Hepatic stellate cell (primary cell): ENCODE measurements at regions not wholly inside any gene's neighbourhood (a gene's known extent, or its start where the extent isn't known, plus 50 kb on each side); places are given as distances from the start of the nearest gene placed in this dataset.

Experiments
- DNase-seq: peaks from one replicate; pipeline ENCODE4 v3.0.0; 2011; ENCODE audit warnings: low spot score

DNA sequence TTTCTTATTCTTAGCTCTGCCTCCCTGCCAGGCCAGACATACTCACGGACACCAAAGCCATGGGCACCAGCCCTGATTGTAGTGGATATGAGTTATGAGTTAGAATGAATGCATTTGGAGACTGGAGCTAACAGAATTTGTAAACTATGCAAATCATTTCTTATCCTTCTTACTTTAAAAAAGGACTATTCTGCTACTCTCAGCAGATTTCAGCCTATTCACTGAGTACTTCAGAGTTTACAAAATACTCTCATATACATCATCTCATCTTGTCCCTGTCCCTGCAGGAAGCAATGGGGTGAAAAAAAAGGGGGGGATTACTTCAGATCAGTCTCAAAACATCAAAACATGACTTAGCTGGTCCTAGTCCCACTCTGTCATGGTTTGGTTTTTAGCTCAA lies 541.4 kb upstream of the PLXNA2 start:
- no peak for DNase-seq

GRCh38 chr1:208787219-208787618 lies 543.0 kb upstream of the PLXNA2 start:
- no peak for DNase-seq

DNA sequence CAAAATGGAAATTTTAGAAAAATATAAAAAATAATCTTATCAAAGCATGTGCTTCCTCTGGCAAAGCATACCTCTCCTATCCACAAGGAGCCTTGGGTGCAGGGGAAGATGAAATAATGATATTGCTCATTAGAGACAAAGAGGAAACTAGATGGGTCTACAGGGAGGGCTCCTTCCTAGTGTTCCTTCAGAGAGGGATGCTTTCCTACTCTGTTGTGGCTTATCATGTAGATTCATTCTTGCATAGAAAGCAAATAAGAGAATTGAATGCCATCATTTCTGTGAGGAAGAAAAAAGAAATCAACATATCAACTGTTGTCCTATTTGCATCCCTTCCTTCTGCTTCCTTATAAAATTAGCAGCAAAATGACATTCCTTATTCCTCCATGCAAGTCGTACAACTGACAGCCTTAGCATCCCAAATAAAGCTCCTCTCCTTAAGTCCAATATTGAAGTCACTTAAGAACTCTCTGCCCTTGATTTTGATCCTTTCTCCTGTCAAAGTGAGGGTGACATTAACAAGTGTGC lies 543.9 kb upstream of the PLXNA2 start:
- DNase-seq = no peak

- DNase-seq = no peak
Measured at GRCh38 chr1:208791456-208791855, 547.3 kb upstream of the PLXNA2 start.

GRCh38 chr1:208793861-208794345 lies 549.7 kb upstream of the PLXNA2 start:
- no peak for DNase-seq

DNA sequence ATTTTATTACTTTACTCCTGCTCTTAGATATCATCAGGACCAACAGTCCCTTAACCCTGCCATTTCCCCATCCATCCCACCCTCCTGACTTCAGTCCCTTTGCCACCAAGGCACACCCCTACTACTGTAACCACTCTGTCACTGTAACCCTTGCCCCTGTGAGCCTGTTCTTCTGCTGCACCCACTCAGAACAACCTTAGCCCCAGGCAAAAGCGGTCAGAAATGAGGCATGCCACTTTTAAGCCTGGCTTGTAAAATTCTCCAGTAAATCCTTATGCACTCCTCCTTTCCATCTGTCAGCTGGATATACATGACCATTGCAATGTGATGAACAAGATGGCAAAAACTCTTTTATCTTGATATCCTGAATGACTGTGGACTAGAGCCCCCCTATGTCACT lies 555.0 kb upstream of the PLXNA2 start:
- no peak for DNase-seq

- DNase-seq = no peak
Measured at GRCh38 chr1:208803011-208803811, 559.0 kb upstream of the PLXNA2 start.

GRCh38 chr1:208807446-208808127 lies 563.4 kb upstream of the PLXNA2 start:
- no peak for DNase-seq

DNA sequence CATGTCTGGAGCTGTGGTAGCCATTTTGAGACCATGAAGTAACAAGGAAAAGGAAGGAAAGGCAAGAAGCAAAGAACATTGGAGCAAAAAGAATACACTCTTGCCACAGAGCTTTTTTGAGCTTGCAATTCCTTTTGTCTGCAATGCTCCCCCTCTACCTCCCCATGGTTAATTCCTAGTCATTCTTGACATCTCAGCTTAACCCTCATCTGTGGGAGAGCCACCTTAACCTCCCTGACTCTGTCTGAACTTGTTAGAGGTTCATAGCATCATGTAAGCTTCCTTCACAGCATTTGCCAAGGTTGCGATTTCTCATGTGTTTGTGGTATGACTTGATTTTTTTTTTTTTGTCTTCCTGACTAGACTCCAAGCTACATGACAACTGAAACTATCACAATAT lies 564.1 kb upstream of the PLXNA2 start:
- no peak for DNase-seq

DNA sequence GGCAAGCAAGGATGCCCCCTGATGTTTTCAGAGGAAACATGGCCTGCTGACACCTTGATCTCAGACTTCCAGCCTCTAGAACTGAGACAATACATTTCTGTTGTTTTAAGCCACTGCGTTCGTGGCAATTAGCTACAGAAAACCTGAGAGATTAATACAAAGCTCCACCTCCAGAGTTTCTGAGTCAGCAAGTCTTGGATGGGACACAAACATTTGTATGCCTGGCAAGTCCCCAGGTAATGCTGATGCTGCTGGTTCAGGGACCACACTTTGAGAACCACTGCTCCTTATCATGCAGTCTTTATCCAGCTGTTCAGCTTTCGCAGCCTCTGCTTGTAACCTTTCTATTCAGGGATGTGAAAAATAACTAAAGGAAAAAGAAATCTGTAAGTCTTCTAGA lies 565.7 kb upstream of the PLXNA2 start:
- DNase-seq = no peak

- no peak for DNase-seq
Measured at GRCh38 chr1:208818770-208819445, 574.7 kb upstream of the PLXNA2 start.

- DNase-seq = no peak
Measured at GRCh38 chr1:208820580-208821212, 576.5 kb upstream of the PLXNA2 start.

DNA sequence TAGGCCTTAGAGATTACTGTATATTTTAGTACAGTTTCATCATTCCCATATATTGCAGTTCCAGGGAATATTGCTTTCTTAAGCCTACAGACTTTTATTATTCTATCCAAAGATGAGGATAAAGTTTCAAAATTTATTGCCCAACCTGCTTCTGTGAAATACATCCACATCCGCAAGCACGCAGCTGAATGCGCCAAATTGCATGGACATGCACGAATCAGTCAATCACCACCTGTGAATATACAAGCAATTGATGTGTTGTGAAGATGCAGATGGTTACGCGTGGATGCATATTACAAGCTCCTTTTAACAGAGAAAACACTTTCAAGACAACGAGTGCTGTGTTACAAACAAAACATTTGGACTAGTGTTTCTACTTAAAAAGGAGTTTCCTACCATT lies 577.8 kb upstream of the PLXNA2 start:
- no peak for DNase-seq

DNA sequence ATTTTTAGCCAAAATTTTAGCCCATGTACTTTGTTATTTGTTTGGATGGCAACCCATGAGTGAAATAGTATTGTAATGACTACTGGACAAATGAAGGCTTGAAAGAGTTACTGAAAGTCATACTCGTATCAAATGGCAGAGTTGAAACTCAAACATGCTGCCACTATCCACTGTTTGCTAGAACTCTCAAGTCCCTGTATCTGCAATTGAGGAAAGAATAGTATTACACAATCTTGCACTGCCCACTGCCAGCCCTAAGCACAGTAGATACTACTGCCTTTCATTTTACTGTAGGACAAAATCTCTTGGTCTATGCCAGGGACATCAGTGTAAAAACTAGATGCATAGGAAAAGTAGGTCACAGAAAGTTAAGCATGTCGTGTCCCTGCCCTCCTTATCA lies 581.1 kb upstream of the PLXNA2 start:
- DNase-seq = no peak

DNA sequence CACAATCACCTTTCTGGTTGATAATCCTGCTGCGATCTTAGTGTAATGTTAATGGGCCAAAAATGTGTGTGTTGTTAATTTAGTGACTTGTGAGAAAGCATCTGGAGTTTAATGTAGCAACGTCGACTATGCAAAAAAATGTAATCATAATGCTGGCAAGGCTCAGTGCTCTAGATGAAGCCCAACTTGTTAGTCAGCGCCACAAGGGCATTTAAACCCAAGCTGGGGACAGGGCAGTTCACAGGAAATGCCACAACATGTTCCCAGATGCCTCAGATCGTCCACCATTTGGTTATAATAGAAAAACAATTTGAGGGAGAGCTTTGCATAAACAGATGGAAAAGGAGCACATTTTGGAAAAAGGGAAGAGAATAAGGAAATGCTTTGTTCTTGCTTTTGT lies 585.4 kb upstream of the PLXNA2 start:
- no peak for DNase-seq

GRCh38 chr1:208834381-208835096 lies 590.4 kb upstream of the PLXNA2 start:
- no peak for DNase-seq

- no peak for DNase-seq
Measured at GRCh38 chr1:208835097-208835463, 590.9 kb upstream of the PLXNA2 start.

DNA sequence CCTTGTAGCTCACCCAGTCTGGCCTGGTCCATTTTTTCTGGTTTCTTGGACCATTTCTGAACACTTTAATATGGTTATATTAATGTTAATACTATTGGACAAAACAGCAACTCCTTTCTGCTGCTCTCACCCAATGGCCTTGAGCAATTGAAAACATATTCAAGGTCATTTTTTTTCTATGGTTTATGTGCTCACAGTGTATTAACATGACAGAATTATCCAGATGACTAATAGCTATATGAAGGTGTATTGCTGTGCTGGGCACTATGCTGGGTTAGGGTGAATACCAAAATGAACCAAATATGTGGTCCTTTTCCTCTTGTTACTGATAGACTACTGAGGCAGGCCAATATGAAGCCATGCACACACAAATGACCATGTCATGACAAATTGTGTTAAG lies 591.6 kb upstream of the PLXNA2 start:
- no peak for DNase-seq

- no peak for DNase-seq
Measured at GRCh38 chr1:208837242-208837641, 593.1 kb upstream of the PLXNA2 start.

DNA sequence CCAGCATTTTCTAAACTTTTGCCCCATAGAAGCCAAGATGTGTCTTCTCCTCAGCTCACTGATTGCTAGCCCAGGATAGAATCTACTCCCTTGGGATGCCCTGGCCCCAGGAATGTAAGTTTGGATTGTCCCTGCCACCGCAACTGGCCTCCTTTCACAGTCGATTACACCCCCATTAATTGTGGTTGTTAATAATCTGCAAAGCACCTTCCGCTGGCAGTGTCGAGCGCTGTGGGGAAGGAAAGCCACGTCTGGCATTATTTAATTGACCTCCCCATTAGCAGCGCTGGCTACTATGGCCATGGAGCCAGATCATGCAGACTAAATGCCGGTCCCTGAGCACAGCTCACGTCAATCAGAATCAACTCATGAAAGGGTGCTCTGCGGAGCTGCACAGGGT lies 597.3 kb upstream of the PLXNA2 start:
- no peak for DNase-seq

- DNase-seq = no peak
Measured at GRCh38 chr1:208842451-208842850, 598.3 kb upstream of the PLXNA2 start.

GRCh38 chr1:208844158-208844557 lies 600.0 kb upstream of the PLXNA2 start:
- no peak for DNase-seq
